Endothelial cell (in vitro differentiated cells): ENCODE measurements at regions not wholly inside any gene's neighbourhood (a gene's known extent, or its start where the extent isn't known, plus 50 kb on each side); places are given as distances from the start of the nearest gene placed in this dataset.

Experiments used
- DNase-seq: peaks from one replicate; pipeline ENCODE4 v3.0.0; 2021; ENCODE audit warnings: low spot score
- H3K27ac Mint-ChIP-seq: one replicate; pipeline ENCODE4 v1.8.0; 2021; ENCODE audit warnings: mixed read lengths, inconsistent platforms; ENCODE audit not compliant: unreplicated experiment
- H3K27me3 Mint-ChIP-seq: one replicate; pipeline ENCODE4 v1.8.0; 2021; ENCODE audit warnings: mild to moderate bottlenecking, moderate library complexity, mixed read lengths, inconsistent platforms; ENCODE audit not compliant: unreplicated experiment
- H3K36me3 Mint-ChIP-seq: one replicate; pipeline ENCODE4 v1.8.0; 2021; ENCODE audit warnings: mild to moderate bottlenecking, low read depth, mixed read lengths, inconsistent platforms; ENCODE audit not compliant: unreplicated experiment
- H3K4me1 Mint-ChIP-seq: one replicate; pipeline ENCODE4 v1.8.0; 2021; ENCODE audit warnings: mild to moderate bottlenecking, mixed read lengths, inconsistent platforms; ENCODE audit not compliant: unreplicated experiment
- H3K4me3 Mint-ChIP-seq: one replicate; pipeline ENCODE4 v1.8.0; 2021; ENCODE audit warnings: mild to moderate bottlenecking, mixed read lengths, inconsistent platforms; ENCODE audit not compliant: unreplicated experiment
- H3K9me3 Mint-ChIP-seq: one replicate; pipeline ENCODE4 v1.8.0; 2021; ENCODE audit warnings: mixed read lengths, inconsistent platforms; ENCODE audit not compliant: unreplicated experiment
- CTCF ChIP-seq: fragments of 200-600 bp; sonication (generic); IDR thresholded peaks from one replicate; pipeline ENCODE4 v1.5.0; 2021; ENCODE audit warnings: antibody characterized with exemption; ENCODE audit not compliant: unreplicated experiment

DNA sequence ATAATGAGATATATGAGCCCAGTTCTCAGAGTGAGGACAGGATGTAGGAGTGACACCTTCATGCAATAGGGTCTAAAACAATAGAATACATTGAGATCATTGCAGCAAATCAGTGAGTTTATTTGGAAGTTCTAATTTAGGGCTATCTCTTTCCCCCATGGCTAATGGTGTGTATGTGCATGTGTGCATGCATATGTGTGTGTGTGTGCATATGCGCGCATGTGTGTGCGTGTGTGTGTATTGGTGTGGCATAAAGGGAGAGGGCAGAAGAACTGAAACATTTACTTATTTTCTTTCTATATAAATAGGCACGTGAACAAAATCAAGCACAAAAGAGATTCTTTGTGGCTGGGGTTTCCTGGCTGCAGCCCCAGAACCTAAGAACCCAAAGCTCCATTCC is 115.7 kb upstream of the VEPH1 start:
- H3K4me1 Mint-ChIP-seq, result peaks cover 11% of the 10 kb centered on the region
- no peak for DNase-seq
- no peak for TF ChIP-seq CTCF
- no peak overlapping the region for H3K27ac Mint-ChIP-seq
- H3K9me3 Mint-ChIP-seq, result no peaks in the 10 kb centered on the region
- no peaks in the 10 kb centered on the region for H3K27me3 Mint-ChIP-seq
- no peaks in the 10 kb centered on the region for H3K36me3 Mint-ChIP-seq
- H3K4me3 Mint-ChIP-seq, result no peak overlapping the region

DNA sequence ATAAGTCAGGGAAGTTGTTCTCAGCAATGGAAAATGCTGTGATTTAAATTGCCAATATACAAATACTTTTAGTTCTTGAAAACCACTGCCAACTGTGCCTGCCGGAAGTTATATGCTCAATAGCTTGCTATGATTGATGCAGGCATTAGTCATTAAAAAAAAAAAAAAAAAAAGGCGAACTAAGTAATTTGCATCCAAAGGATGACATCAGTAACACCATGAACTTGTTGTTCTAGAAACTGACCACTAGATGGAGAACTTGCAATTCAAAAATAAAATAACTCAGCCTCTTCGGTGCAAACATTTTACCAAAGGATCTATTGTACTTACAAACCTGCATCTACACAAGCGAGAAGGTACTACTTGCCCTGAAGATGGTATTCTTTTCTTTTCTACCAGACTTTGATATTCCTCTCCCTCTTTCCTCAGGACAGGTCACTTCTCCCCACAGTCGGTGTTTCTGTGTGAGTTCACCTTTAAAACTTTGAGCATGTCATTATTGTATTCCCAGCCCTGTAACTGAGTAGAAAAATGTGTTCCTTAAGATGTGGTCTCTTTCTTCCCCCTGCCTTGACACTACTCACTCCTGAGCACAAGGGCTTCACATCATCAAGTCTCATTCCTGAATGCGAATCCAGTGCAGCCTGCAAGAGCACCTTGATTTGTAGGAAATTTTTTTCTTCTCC is 115.0 kb upstream of the VEPH1 start:
- peak; percentile 85 for TF ChIP-seq CTCF
- DNase-seq, result no peak
- no peaks in the 10 kb centered on the region for H3K36me3 Mint-ChIP-seq
- H3K4me3 Mint-ChIP-seq, result no peak overlapping the region
- peaks cover 11% of the 10 kb centered on the region for H3K4me1 Mint-ChIP-seq
- no peak overlapping the region for H3K27ac Mint-ChIP-seq
- H3K27me3 Mint-ChIP-seq, result peaks cover 3% of the 10 kb centered on the region
- no peaks in the 10 kb centered on the region for H3K9me3 Mint-ChIP-seq

- Mint-ChIP-seq H3K27me3 (peaks cover 3% of the 10 kb centered on the region), H3K4me3 (no peak overlapping the region), H3K27ac (no peak overlapping the region), H3K4me1 (peaks cover 14% of the 10 kb centered on the region), H3K9me3 (no peaks in the 10 kb centered on the region), H3K36me3 (no peaks in the 10 kb centered on the region)
- TF ChIP-seq CTCF, result no peak
- no peak for DNase-seq
These were observed 111.7 kb upstream of the VEPH1 start for GRCh38 chr3:157614896-157615295.

DNA sequence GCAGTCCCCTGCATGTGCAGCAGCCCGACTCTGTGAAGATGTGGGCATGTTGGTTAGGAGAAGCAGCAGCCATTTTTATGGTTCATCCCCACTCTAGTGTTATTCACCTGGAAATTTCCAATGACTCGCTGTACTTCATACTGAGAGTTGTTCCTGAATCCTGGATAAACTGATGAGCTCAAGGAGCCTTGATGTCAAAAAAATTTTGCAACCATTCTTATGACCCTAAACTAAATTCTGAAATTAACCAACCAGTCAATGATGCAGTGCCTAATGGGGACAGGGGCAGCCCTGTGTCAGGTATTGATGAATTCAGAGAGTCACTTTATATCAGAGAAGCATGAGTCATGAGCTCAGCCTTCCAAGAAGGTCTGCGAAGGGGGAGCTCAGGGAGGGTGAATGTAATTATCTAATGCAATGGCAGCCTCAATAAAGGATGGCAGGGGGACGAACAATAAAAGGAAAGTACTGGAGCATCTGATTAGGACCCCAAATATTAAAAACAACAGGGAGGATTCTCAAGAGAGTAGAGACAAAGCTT is 108.4 kb upstream of the VEPH1 start:
- Mint-ChIP-seq H3K36me3 (no peaks in the 10 kb centered on the region), H3K27me3 (peaks cover 3% of the 10 kb centered on the region), H3K9me3 (no peaks in the 10 kb centered on the region), H3K4me3 (no peak overlapping the region), H3K27ac (no peak overlapping the region), H3K4me1 (peaks cover 6% of the 10 kb centered on the region)
- TF ChIP-seq CTCF, result no peak
- DNase-seq, result no peak

GRCh38 chr3:157610876-157611535 is 107.8 kb upstream of the VEPH1 start:
- no peak overlapping the region for H3K27ac Mint-ChIP-seq

More at GRCh38 chr3:157610876-157611535, 107.8 kb upstream of the VEPH1 start:
- Mint-ChIP-seq H3K4me3 (no peak overlapping the region), H3K4me1 (peaks cover 8% of the 10 kb centered on the region), H3K36me3 (no peaks in the 10 kb centered on the region), H3K9me3 (no peaks in the 10 kb centered on the region), H3K27me3 (peaks cover 3% of the 10 kb centered on the region)
- no peak for TF ChIP-seq CTCF
- DNase-seq, result no peak
